Erythroblast (primary cell): ENCODE measurements at regions not wholly inside any gene's neighbourhood (a gene's known extent, or its start where the extent isn't known, plus 50 kb on each side); places are given as distances from the start of the nearest gene placed in this dataset.

Experiments
- GATA1 ChIP-seq: IDR thresholded peaks from 2 replicates; pipeline ENCODE4 v1.6.1; 2011; ENCODE audit warnings: low read depth, mild to moderate bottlenecking, control low read depth, low read length, moderate library complexity
- POLR2A ChIP-seq: IDR thresholded peaks from 2 replicates; pipeline ENCODE4 v1.6.1; 2011; ENCODE audit warnings: mild to moderate bottlenecking, low read length

DNA sequence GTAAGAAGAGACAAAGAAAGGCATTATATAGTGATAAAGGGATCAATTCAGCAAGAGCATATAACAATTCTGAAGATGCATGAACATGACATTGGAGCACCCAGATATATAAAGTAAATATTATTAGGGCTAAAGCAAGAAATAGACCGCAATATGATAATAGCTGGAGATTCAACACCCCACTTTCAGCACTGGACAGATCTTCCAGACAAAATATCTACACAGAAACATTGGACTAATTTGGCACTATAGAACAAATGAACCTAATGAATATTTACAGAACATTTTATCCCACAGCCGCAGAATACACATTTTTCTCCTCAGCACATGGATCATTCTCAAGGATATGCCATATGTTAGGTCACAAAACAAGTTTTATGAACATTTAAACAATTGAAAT, 633.1 kb downstream of the JRKL start:
- TF ChIP-seq POLR2A (no peak), GATA1 (no peak)
